ENCODE measurements at regions not wholly inside any gene's neighbourhood (a gene's known extent, or its start where the extent isn't known, plus 50 kb on each side); places are given as distances from the start of the nearest gene placed in this dataset.

GRCh38 chr6:167452338-167453081, 127.6 kb downstream of the TTLL2 start:
- Histone ChIP-seq H3K36me3 (ENCODE audit: low read depth) (no peaks in the 10 kb centered on the region), H3K4me1 (ENCODE audit: insufficient read depth, poor library complexity, severe bottlenecking) (no peaks in the 10 kb centered on the region), H3K27ac (ENCODE audit: poor library complexity, severe bottlenecking) (no peak overlapping the region), H3K9me3 (ENCODE audit: severe bottlenecking) (no peaks in the 10 kb centered on the region), H3K4me3 (ENCODE audit: severe bottlenecking) (no peak overlapping the region), H3K27me3 (ENCODE audit: insufficient read depth, poor library complexity, severe bottlenecking) (peaks cover 15% of the 10 kb centered on the region)
- TF ChIP-seq, protein P1, sequence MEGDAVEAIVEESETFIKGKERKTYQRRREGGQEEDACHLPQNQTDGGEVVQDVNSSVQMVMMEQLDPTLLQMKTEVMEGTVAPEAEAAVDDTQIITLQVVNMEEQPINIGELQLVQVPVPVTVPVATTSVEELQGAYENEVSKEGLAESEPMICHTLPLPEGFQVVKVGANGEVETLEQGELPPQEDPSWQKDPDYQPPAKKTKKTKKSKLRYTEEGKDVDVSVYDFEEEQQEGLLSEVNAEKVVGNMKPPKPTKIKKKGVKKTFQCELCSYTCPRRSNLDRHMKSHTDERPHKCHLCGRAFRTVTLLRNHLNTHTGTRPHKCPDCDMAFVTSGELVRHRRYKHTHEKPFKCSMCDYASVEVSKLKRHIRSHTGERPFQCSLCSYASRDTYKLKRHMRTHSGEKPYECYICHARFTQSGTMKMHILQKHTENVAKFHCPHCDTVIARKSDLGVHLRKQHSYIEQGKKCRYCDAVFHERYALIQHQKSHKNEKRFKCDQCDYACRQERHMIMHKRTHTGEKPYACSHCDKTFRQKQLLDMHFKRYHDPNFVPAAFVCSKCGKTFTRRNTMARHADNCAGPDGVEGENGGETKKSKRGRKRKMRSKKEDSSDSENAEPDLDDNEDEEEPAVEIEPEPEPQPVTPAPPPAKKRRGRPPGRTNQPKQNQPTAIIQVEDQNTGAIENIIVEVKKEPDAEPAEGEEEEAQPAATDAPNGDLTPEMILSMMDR (IDR thresholded peaks at IDR 0.05; ENCODE audit: poor library complexity, severe bottlenecking), result no peak
- DNase-seq (ENCODE audit: low spot score) (no peak), ATAC-seq (ENCODE audit: low read depth) (peak; percentile 29; the same call in 1 of the 3 replicates)

- H3K4me1 ChIP-seq (ENCODE audit: insufficient read depth, poor library complexity, severe bottlenecking), result no peaks in the 10 kb centered on the region
- no peak overlapping the region for H3K27ac ChIP-seq (ENCODE audit: poor library complexity, severe bottlenecking)
- H3K27me3 ChIP-seq (ENCODE audit: insufficient read depth, poor library complexity, severe bottlenecking), result peaks cover 20% of the 10 kb centered on the region
- ATAC-seq (ENCODE audit: low read depth), result no peak
- no peaks in the 10 kb centered on the region for H3K9me3 ChIP-seq (ENCODE audit: severe bottlenecking)
- H3K36me3 ChIP-seq (ENCODE audit: low read depth), result no peaks in the 10 kb centered on the region
- DNase-seq (ENCODE audit: low spot score), result no peak
- no peak overlapping the region for H3K4me3 ChIP-seq (ENCODE audit: severe bottlenecking)
- TF ChIP-seq, protein P1 (IDR thresholded peaks at IDR 0.05; ENCODE audit: poor library complexity, severe bottlenecking), result no peak
Measured at GRCh38 chr6:167453082-167453446, 128.2 kb downstream of the TTLL2 start.

GRCh38 chr6:167454003-167454402, 129.1 kb downstream of the TTLL2 start:
- peaks cover 30% of the 10 kb centered on the region for H3K27me3 ChIP-seq (ENCODE audit: insufficient read depth, poor library complexity, severe bottlenecking)
- H3K36me3 ChIP-seq (ENCODE audit: low read depth), result no peaks in the 10 kb centered on the region
- TF ChIP-seq, protein P1 (IDR thresholded peaks at IDR 0.05; ENCODE audit: poor library complexity, severe bottlenecking), result no peak
- H3K9me3 ChIP-seq (ENCODE audit: severe bottlenecking), result no peaks in the 10 kb centered on the region
- no peak for ATAC-seq (ENCODE audit: low read depth)
- no peak overlapping the region for H3K4me3 ChIP-seq (ENCODE audit: severe bottlenecking)
- no peak overlapping the region for H3K27ac ChIP-seq (ENCODE audit: poor library complexity, severe bottlenecking)
- no peaks in the 10 kb centered on the region for H3K4me1 ChIP-seq (ENCODE audit: insufficient read depth, poor library complexity, severe bottlenecking)
- no peak for DNase-seq (ENCODE audit: low spot score)

- H3K27ac ChIP-seq (ENCODE audit: poor library complexity, severe bottlenecking), result no peak overlapping the region
- ATAC-seq (ENCODE audit: low read depth), result no peak
- peaks cover 37% of the 10 kb centered on the region for H3K27me3 ChIP-seq (ENCODE audit: insufficient read depth, poor library complexity, severe bottlenecking)
- no peaks in the 10 kb centered on the region for H3K9me3 ChIP-seq (ENCODE audit: severe bottlenecking)
- no peaks in the 10 kb centered on the region for H3K36me3 ChIP-seq (ENCODE audit: low read depth)
- no peak overlapping the region for H3K4me3 ChIP-seq (ENCODE audit: severe bottlenecking)
- TF ChIP-seq, protein P1 (IDR thresholded peaks at IDR 0.05; ENCODE audit: poor library complexity, severe bottlenecking), result no peak
- no peaks in the 10 kb centered on the region for H3K4me1 ChIP-seq (ENCODE audit: insufficient read depth, poor library complexity, severe bottlenecking)
- no peak for DNase-seq (ENCODE audit: low spot score)
Measured at GRCh38 chr6:167455371-167455770, 130.5 kb downstream of the TTLL2 start.

Data from RWPE2 (cell line).